ENCODE measurements at regions not wholly inside any gene's neighbourhood (a gene's known extent, or its start where the extent isn't known, plus 50 kb on each side); places are given as distances from the start of the nearest gene placed in this dataset.

DNA sequence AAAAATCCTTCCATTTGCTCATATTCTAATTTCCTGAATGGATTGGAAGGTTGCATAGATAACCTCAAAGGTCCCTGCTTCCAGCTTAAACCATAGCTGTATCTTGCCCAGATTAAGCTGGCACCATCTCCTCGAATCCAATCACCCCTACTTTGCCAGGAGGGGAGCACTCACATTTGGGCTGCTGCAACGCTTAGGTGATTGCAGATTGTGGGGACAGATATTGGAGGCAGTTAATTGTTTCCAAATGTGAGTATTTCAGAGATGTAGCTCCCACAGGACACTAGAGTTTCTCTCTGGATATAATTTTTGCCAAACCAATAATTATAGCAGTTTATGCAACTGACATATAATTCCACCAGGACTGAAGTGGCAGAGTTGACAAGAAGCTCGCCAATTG lies 53.5 kb upstream of the ACSL1 start:
- no peaks in the 10 kb centered on the region for H3K9me3 ChIP-seq
- no peak overlapping the region for H3K27ac ChIP-seq
- TF ChIP-seq, protein P1, sequence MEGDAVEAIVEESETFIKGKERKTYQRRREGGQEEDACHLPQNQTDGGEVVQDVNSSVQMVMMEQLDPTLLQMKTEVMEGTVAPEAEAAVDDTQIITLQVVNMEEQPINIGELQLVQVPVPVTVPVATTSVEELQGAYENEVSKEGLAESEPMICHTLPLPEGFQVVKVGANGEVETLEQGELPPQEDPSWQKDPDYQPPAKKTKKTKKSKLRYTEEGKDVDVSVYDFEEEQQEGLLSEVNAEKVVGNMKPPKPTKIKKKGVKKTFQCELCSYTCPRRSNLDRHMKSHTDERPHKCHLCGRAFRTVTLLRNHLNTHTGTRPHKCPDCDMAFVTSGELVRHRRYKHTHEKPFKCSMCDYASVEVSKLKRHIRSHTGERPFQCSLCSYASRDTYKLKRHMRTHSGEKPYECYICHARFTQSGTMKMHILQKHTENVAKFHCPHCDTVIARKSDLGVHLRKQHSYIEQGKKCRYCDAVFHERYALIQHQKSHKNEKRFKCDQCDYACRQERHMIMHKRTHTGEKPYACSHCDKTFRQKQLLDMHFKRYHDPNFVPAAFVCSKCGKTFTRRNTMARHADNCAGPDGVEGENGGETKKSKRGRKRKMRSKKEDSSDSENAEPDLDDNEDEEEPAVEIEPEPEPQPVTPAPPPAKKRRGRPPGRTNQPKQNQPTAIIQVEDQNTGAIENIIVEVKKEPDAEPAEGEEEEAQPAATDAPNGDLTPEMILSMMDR (IDR thresholded peaks at IDR 0.05), result no peak
- no peaks in the 10 kb centered on the region for H3K27me3 ChIP-seq
- H3K4me3 ChIP-seq (ENCODE audit: low read depth in 1 of 2, low read length in 1 of 2), result no peak overlapping the region
- H3K4me1 ChIP-seq (ENCODE audit: control insufficient read depth in 1 of 2, insufficient read depth in 1 of 2, low read depth in 1 of 2, low read length in 1 of 2), result peaks cover 24 to 38% of the 10 kb centered on the region in 2 experiments
- no peaks in the 10 kb centered on the region for H3K36me3 ChIP-seq

DNA sequence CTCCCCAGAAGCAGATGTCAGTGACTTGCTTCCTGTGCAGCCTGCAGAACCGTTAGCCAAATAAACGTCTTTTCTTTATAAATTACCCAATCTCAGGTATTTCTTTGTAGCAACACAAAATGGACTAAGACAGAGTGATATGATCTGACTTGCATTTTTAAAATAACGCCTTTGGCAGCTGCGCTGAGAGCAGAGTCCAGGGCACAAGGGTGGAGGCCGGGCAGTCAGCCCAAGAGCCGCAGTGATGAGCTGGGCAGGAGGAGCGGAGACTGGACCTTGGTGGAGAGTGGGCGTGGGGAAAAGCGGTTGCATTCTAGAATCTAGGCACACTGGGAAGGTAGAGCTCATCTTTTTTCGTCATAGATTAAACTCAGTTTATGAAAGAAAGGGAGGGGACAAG lies 56.5 kb upstream of the ACSL1 start:
- TF ChIP-seq, protein P1 (IDR thresholded peaks at IDR 0.05), result no peak
- Histone ChIP-seq H3K4me1 (ENCODE audit: control insufficient read depth in 1 of 2, insufficient read depth in 1 of 2, low read depth in 1 of 2, low read length in 1 of 2) (peaks cover 6 to 16% of the 10 kb centered on the region in 2 experiments), H3K36me3 (no peaks in the 10 kb centered on the region), H3K27ac (no peak overlapping the region), H3K9me3 (no peaks in the 10 kb centered on the region), H3K27me3 (no peaks in the 10 kb centered on the region), H3K4me3 (ENCODE audit: low read depth in 1 of 2, low read length in 1 of 2) (no peak overlapping the region)

DNA sequence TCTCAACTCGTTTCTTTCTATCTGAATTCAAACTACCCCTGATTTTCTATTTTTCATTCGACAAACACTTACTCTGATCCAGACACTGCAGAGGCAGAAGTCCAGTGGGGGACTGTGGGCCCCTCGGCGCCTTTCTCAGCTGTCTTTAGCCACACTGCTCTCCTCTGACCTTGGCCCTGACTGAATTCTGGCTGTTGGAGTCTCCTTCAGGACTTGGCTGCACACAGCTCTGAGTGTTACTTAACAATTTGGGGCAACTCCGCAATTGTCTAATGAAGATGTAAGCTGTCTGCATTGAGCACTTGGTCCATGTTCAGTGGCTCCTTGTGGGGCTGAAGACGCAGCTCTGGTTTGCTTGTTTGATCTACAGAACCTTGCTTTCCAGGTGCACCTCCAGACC lies 57.3 kb upstream of the ACSL1 start:
- H3K36me3 ChIP-seq, result no peaks in the 10 kb centered on the region
- no peak overlapping the region for H3K4me3 ChIP-seq (ENCODE audit: low read depth in 1 of 2, low read length in 1 of 2)
- no peaks in the 10 kb centered on the region for H3K27me3 ChIP-seq
- H3K4me1 ChIP-seq (ENCODE audit: control insufficient read depth in 1 of 2, insufficient read depth in 1 of 2, low read depth in 1 of 2, low read length in 1 of 2), result peaks cover 6 to 16% of the 10 kb centered on the region in 2 experiments
- no peaks in the 10 kb centered on the region for H3K9me3 ChIP-seq
- TF ChIP-seq, protein P1 (IDR thresholded peaks at IDR 0.05), result no peak
- no peak overlapping the region for H3K27ac ChIP-seq

DNA sequence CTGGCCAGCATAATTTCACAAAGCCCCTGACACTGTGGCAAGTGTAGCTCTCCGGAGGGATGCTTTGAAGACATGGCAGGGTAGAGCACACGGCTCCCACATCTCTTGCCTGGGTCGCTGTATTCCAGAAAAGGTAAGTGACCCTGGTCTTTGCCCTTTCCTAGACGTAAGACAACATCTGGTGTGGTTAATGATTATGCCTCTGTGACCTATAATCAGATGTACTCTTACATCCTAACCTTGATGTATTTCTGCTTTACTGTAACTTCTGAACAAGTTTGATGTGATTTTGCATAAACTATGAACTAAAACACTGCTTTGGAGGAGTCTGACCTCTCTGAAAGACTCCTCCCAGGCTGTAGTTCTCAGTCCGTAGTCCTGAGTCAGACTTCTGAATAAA lies 59.1 kb upstream of the ACSL1 start:
- H3K4me1 ChIP-seq (ENCODE audit: control insufficient read depth in 1 of 2, insufficient read depth in 1 of 2, low read depth in 1 of 2, low read length in 1 of 2), result peaks cover 6 to 19% of the 10 kb centered on the region in 2 experiments
- no peaks in the 10 kb centered on the region for H3K36me3 ChIP-seq
- no peaks in the 10 kb centered on the region for H3K27me3 ChIP-seq
- H3K9me3 ChIP-seq, result no peaks in the 10 kb centered on the region
- H3K4me3 ChIP-seq (ENCODE audit: low read depth in 1 of 2, low read length in 1 of 2), result no peak overlapping the region
- TF ChIP-seq, protein P1 (IDR thresholded peaks at IDR 0.05), result no peak
- no peak overlapping the region for H3K27ac ChIP-seq

DNA sequence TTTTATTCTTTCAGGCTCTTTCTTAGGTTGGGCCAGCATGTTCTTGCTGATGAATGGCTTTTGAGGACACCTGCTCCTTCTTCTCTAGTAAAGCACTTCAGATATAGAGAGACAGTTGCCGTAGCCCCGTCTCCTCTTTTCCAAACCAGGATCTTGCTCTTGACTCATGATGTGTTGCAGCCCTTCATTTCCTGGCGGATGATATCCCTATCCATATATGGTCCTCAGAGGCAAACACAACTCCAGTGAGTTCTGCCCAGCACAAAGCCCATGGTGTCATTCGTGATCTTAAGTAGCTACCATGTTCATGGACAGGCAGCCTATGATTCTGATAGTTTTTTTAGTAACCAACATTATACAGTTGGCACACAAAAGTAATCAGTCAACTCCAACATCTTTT lies 59.8 kb upstream of the ACSL1 start:
- H3K4me1 ChIP-seq (ENCODE audit: control insufficient read depth in 1 of 2, insufficient read depth in 1 of 2, low read depth in 1 of 2, low read length in 1 of 2), result peaks cover 0 to 19% of the 10 kb centered on the region in 2 experiments
- H3K36me3 ChIP-seq, result no peaks in the 10 kb centered on the region
- TF ChIP-seq, protein P1 (IDR thresholded peaks at IDR 0.05), result no peak
- H3K27ac ChIP-seq, result no peak overlapping the region
- no peak overlapping the region for H3K4me3 ChIP-seq (ENCODE audit: low read depth in 1 of 2, low read length in 1 of 2)
- no peaks in the 10 kb centered on the region for H3K9me3 ChIP-seq
- no peaks in the 10 kb centered on the region for H3K27me3 ChIP-seq

DNA sequence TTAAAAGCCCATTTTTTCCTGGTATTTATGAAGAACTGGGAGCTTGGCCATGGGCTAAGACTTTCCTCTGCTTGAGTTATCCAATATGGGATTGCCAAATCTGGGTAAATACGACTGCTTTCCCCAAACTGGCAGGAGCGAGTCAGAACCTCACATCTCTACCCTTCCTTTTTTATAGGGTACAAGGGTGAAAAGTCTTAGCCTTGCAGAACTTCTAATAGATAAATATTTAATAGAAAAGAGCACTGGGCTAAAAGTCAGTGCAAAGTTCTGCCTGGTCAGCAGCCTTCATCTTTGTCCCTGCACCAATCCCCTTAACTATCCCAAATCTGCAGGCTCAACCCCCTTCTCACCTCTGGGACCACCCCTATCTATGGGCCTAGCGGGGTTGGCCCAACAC lies 61.6 kb upstream of the ACSL1 start:
- TF ChIP-seq, protein P1 (IDR thresholded peaks at IDR 0.05), result no peak
- no peaks in the 10 kb centered on the region for H3K36me3 ChIP-seq
- H3K9me3 ChIP-seq, result no peaks in the 10 kb centered on the region
- H3K27me3 ChIP-seq, result no peaks in the 10 kb centered on the region
- H3K4me3 ChIP-seq (ENCODE audit: low read depth in 1 of 2, low read length in 1 of 2), result no peak overlapping the region
- H3K27ac ChIP-seq, result no peak overlapping the region
- peaks cover 0 to 19% of the 10 kb centered on the region in 2 experiments for H3K4me1 ChIP-seq (ENCODE audit: control insufficient read depth in 1 of 2, insufficient read depth in 1 of 2, low read depth in 1 of 2, low read length in 1 of 2)
